ENCODE measurements at regions not wholly inside any gene's neighbourhood (a gene's known extent, or its start where the extent isn't known, plus 50 kb on each side); places are given as distances from the start of the nearest gene placed in this dataset.

DNA sequence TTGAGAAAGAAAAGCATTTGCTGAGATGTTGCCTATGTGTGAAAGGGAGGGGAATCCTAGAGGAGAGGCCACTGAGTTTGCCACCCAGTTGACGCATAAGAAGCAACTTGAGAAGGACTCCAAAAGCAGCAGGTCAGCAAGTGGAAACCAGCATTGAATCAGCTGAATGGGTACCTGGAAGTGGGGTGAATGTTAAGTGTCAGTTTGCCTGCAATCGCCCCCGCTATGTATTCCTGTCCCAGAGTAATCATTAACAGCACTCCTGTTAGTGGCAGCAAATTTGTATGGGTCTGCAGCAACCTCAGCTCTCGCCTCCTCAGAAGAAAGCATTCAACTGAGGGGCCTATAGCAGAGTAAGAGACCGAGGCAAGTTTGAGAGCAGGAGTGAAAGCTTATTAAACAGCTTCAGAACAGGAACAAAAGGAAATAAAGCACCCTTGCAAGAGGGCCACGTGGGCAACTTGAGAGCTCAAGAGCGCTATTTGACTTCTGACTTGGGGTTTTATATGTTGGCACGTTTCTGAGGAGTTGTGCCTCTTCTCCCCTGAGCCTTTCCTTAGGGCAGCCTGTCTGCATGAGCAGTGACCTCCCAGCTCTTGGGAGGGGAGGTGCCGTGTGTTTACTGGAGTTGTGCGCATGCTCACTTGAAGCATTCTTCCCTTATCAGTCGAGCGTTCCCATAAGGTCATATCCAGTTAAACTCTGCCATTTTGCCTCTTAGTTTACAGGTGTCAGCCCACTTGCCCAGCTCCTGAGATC lies 122.6 kb upstream of the PHACTR1 start:
- intact Hi-C loops (cut with DNase I, micrococcal nuclease) = no loop called here
- TF ChIP-seq, protein P1, sequence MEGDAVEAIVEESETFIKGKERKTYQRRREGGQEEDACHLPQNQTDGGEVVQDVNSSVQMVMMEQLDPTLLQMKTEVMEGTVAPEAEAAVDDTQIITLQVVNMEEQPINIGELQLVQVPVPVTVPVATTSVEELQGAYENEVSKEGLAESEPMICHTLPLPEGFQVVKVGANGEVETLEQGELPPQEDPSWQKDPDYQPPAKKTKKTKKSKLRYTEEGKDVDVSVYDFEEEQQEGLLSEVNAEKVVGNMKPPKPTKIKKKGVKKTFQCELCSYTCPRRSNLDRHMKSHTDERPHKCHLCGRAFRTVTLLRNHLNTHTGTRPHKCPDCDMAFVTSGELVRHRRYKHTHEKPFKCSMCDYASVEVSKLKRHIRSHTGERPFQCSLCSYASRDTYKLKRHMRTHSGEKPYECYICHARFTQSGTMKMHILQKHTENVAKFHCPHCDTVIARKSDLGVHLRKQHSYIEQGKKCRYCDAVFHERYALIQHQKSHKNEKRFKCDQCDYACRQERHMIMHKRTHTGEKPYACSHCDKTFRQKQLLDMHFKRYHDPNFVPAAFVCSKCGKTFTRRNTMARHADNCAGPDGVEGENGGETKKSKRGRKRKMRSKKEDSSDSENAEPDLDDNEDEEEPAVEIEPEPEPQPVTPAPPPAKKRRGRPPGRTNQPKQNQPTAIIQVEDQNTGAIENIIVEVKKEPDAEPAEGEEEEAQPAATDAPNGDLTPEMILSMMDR (IDR thresholded peaks at IDR 0.05) = no peak
- Histone ChIP-seq H3K36me3 (ENCODE audit: low read depth) (no peaks in the 10 kb centered on the region), H3K4me3 (no peak overlapping the region), H3K9me3 (no peaks in the 10 kb centered on the region), H3K4me1 (ENCODE audit: low read depth) (no peaks in the 10 kb centered on the region)
- no peak for DNase-seq
- ATAC-seq = no peak

DNA sequence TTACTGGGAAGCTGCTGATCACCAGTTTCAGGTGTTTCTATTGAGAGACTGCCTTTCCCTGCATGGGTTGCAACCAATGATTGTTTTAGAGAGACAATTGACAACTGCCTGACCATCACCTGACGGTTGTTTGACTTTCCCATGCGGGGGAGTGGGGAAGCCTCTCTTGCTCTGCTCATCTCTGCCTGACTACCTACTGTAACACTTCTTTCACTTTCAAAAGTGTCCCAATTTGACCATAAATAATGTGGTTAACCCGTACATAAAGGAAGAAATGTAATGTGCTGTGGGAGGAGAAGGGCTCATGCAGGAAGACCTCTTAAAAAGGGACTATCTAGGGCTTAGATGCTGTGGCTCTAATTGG lies 122.1 kb upstream of the PHACTR1 start:
- TF ChIP-seq, protein P1 (IDR thresholded peaks at IDR 0.05) = no peak
- H3K4me3 ChIP-seq = no peak overlapping the region
- DNase-seq (no peak), ATAC-seq (no peak)
- H3K36me3 ChIP-seq (ENCODE audit: low read depth) = no peaks in the 10 kb centered on the region
- no peaks in the 10 kb centered on the region for H3K4me1 ChIP-seq (ENCODE audit: low read depth)
- H3K9me3 ChIP-seq = no peaks in the 10 kb centered on the region
- intact Hi-C loops (cut with DNase I, micrococcal nuclease) = no loop called here

DNA sequence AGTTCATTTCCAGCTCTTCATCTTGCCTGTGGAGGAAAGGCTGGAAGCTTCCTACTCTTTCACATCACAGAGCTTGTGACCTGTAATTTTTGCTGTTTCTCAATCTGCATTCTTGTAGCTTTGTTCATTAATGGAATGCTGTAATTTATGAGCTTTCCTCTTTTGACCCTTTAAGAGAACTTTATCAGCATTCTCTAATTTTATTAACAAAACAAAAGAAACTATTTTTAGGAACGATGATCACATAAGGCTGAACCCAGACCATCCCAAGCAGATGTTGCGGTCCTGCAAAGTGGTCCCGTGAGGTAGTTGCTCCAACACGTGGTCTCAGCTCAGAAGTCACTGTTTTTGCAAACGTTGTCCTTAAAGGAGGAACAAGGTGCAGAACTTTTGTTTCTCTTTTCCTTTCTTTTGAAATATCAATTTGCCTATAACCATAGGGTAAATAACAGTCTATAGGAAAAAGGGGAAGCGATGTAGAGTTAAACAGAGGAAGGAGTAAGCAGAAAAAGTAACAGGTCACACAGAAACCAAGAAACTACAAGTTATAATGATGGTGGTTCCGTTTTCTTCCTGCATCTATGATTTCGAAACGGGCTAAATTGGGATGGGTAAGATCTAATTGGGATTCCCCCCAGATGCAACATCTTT lies 121.3 kb upstream of the PHACTR1 start:
- intact Hi-C loops (cut with DNase I, micrococcal nuclease) = no loop called here
- DNase-seq (peak in 1 of 3 donors; percentile 11), ATAC-seq (no peak)
- H3K9me3 ChIP-seq = no peaks in the 10 kb centered on the region
- no peak overlapping the region for H3K4me3 ChIP-seq
- H3K36me3 ChIP-seq (ENCODE audit: low read depth) = no peaks in the 10 kb centered on the region
- TF ChIP-seq, protein P1 (IDR thresholded peaks at IDR 0.05) = no peak
- no peaks in the 10 kb centered on the region for H3K4me1 ChIP-seq (ENCODE audit: low read depth)

DNA sequence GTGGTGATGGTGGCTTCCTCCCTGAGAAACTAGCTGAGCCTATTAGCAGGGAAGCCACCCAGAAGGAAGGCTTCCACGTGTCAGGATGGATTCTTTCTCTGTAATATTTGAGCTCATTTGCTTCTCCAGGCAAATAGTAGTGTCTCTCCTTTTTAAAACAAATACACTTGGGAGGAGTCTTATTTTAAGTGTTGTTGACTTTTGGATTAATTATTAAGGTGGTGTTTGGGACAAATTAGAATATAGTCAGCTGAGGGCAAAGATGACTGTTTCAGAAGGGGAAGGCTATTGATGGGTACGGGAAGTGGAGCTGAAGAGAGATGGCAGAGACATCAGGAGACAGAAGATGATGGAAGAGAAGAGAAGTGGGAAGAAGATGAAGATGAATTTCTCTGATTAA lies 119.8 kb upstream of the PHACTR1 start:
- Histone ChIP-seq H3K4me3 (no peak overlapping the region), H3K36me3 (ENCODE audit: low read depth) (no peaks in the 10 kb centered on the region), H3K4me1 (ENCODE audit: low read depth) (no peaks in the 10 kb centered on the region), H3K9me3 (no peaks in the 10 kb centered on the region)
- DNase-seq (no peak), ATAC-seq (no peak)
- intact Hi-C loops (cut with DNase I, micrococcal nuclease) = no loop called here
- TF ChIP-seq, protein P1 (IDR thresholded peaks at IDR 0.05) = no peak

DNA sequence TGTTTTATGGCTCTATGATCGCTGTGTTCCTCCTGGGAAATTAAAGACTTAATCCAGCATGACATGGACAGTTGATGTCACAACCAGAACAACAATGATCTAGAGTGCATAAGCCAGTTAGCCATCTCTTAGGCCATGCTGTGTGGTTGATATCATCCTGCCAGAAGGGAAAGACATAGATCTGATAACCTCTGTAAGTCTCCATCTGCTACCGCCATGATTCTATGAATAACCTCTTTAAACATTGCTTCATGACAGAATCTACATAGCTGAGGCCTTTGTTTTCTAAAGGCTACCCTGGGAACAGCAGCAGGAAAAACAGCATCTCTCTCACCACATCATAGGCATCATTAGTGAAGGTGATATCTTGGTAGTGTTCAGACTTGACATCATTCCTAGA lies 117.6 kb upstream of the PHACTR1 start:
- Histone ChIP-seq H3K4me1 (ENCODE audit: low read depth) (no peaks in the 10 kb centered on the region), H3K4me3 (no peak overlapping the region), H3K36me3 (ENCODE audit: low read depth) (no peaks in the 10 kb centered on the region), H3K9me3 (no peaks in the 10 kb centered on the region)
- ATAC-seq (no peak), DNase-seq (no peak)
- intact Hi-C loops (cut with DNase I, micrococcal nuclease) = no loop called here
- TF ChIP-seq, protein P1 (IDR thresholded peaks at IDR 0.05) = no peak
